ENCODE measurements at regions not wholly inside any gene's neighbourhood (a gene's known extent, or its start where the extent isn't known, plus 50 kb on each side); places are given as distances from the start of the nearest gene placed in this dataset.

DNA sequence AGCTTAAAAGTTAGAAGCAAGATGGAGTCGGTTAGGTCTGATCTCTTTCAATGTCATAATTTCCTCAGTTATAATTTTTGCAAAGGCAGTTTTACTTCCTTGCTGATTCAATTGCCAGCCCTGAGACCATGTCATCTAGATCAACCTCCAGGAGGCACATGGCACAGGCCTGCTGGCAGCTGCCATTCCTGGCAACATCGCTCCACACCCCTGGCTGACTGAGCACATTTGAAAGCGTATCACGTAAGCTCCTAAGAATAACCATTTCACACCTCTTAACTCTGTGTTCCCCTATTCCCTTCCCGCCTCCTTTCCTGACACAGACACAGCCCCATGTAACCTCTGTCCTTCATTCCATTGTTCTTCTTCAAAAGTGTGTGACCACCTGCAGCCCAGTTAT, 313.9 kb upstream of the CTNNB1 start:
- no peak for TF ChIP-seq EZH2 (IDR thresholded peaks at IDR 0.05; ENCODE audit: insufficient read depth, low read length)
- TF ChIP-seq, protein P1, sequence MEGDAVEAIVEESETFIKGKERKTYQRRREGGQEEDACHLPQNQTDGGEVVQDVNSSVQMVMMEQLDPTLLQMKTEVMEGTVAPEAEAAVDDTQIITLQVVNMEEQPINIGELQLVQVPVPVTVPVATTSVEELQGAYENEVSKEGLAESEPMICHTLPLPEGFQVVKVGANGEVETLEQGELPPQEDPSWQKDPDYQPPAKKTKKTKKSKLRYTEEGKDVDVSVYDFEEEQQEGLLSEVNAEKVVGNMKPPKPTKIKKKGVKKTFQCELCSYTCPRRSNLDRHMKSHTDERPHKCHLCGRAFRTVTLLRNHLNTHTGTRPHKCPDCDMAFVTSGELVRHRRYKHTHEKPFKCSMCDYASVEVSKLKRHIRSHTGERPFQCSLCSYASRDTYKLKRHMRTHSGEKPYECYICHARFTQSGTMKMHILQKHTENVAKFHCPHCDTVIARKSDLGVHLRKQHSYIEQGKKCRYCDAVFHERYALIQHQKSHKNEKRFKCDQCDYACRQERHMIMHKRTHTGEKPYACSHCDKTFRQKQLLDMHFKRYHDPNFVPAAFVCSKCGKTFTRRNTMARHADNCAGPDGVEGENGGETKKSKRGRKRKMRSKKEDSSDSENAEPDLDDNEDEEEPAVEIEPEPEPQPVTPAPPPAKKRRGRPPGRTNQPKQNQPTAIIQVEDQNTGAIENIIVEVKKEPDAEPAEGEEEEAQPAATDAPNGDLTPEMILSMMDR (IDR thresholded peaks at IDR 0.05; ENCODE audit: insufficient read depth, low read depth, low read length), result no peak
